Activated CD8-positive, alpha-beta memory T cell treated with anti-CD3 and anti-CD28 coated beads for 1 hour (primary cell): ENCODE measurements at regions not wholly inside any gene's neighbourhood (a gene's known extent, or its start where the extent isn't known, plus 50 kb on each side); places are given as distances from the start of the nearest gene placed in this dataset.

Experiments
- DNase-seq, 2 donors: peaks; one replicate each; pipeline ENCODE4 v3.0.0-alpha.2; 2020; ENCODE audit warnings: low read depth in 1 of 2; ENCODE audit errors: extremely low read depth in 1 of 2

DNA sequence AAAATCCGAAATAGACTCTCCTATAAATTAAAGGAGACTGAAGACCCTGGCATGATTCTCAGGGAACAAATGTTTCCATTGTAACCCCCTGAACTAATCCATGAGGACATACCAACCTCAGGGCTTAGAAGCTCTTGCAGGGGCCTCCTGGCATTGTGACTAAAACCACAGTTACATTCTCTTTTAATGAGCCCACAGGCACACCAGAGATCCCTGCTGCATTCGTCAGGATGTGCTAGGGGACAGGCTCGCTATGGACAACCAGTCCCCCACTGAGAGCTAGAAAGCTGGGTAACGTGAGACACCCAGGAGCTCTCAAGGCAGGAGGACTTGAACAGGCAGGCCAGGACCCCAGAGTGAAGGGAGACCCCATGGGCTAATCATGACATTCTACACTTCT lies 140.6 kb upstream of the TNRC6C start:
- no peak for DNase-seq

DNA sequence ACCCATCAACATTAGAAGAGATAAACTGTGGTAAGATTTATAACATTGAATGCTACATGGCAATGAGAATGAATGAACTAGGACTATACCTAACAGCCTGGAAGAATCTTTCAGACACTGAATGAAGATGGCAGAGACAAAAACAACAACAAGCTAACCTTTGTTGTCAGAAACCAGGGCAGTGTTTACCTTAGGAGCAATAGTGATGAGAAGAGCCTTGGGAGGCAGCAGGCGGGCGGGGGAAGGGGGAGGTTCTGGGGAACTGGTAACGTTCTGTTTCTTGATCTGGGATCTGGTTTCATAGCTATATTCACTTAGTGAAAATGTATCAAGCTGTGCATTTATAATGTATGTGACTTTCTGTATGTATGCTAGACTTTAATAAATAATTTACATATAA lies 139.0 kb upstream of the TNRC6C start:
- DNase-seq = no peak

DNA sequence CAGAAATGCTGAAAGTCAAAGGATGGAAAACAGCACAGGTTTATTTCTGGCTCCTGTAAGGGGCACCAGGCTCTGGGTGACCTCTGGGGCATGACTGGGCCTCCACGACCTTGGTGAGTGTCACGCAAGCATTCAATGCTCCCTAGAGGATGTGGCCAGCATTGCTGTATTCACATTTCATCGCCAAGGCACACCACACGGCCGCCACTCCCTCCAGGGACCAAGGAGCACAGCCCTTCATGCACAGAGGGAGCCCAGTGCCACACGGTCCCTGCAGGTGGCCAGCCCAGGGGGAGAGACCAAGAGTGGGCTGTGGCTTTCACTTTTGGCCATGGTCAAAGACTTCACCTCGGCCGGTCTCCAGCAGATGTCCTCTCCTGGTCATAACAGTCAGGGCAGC lies 137.4 kb upstream of the TNRC6C start:
- DNase-seq = no peak

DNA sequence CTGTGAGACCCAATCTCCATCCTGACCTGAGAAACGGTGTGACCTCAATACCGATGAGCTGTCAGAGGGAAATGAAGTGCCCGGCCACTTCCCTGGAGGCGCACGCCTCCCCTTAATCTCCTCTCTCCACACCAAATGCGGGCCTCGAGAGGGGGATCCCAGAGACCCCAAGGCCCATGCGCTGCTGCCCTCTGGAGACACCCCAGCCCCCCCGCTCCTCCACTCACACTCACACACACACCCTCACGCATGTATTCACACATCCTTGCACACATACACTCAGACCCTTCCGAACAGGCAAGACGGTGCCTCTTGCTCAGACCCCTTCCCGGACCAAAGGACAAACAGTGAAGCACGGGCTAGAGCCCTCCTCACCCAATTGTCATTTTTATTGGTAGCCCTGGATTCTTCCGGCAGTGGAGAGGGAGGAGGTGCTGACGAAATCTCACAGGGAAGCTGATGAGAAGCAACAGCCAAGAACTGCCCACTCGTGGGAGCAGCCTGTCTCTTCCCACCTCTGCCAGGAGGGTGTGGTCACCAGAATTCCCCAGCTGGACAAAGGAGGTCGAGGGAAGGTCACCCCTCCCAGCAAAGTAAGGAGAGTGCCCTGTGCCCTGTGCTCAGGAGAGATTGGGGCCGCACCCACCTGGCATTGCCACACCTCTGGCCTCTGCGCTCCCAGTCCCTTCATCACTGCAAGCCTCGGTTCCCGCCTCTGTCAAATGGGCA lies 136.0 kb upstream of the TNRC6C start:
- DNase-seq = no peak

DNA sequence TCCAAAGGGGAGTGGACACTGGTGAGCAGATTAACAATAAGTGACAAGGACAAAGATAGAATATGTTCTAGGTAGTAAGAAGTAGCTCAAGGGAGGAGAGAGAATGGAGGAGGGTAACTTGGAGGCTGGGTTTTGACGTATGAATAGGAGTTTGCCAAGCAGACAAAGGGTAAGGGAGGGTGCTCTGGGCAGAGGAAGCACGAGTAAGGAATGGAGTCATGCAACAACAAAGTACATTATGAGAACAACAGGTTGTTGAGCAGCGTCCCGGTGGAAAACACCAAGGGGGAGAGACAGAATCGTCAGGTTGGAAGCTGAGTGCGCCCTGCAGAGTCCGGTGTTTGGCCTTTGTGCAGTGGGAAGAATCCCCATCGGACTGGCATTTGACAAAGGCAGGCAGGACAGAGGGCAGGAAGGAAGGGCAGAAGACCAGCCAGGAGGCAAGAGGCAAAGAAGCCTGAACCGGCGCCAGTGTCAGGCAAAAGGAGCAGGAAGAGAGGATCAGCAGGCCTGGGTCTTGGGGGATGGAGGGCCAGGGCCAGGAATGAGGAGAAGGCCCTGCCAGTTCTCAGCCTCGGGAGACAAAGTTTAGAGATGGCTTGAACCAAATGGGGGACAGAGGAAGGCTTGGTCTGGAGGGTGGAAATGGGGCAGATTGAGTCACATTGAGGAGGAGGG lies 134.3 kb upstream of the TNRC6C start:
- no peak for DNase-seq

DNA sequence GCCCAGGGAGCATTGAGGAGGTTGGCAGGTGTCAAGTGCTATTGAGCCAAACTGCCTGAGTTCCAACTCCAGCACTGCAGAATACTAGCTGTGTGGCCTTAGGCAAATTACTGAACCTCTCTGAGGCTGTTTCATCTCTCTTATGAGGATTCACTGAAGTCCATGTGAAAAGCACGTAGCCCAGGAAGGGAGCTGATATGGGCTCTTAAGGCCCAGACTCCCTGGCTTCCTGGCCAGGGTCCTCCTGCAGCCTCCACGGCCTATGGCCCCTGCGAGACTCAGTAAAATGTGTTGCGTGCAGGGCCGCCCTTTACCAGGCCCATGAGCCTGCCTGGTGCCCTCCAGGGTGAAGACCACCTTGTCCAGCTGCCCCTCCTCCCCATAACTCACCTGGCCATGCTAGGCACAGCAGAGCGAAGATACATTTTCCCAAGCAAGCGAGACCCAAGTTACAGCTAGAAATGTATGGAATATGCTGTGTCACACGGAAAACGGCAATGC lies 133.7 kb upstream of the TNRC6C start:
- no peak for DNase-seq

DNA sequence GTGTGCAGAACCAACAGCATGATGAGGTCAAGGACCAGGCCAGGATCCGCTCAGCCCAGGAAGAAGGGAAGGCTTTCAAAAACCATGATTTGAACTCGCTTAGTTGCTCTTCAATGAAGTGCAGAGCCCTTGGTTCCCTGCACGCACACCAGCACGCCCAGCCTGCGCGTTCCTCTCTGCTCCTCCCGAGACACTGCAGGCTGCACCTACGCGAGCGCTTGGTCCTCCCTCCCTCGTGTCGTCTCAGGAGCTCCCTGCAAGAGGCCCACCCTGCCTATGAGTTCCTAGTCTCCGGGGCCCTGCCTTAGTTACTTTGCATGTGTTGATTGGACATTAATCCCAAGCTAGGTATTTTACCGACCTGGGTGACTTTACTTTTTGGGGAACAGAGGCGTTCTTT lies 132.9 kb upstream of the TNRC6C start:
- DNase-seq = no peak

DNA sequence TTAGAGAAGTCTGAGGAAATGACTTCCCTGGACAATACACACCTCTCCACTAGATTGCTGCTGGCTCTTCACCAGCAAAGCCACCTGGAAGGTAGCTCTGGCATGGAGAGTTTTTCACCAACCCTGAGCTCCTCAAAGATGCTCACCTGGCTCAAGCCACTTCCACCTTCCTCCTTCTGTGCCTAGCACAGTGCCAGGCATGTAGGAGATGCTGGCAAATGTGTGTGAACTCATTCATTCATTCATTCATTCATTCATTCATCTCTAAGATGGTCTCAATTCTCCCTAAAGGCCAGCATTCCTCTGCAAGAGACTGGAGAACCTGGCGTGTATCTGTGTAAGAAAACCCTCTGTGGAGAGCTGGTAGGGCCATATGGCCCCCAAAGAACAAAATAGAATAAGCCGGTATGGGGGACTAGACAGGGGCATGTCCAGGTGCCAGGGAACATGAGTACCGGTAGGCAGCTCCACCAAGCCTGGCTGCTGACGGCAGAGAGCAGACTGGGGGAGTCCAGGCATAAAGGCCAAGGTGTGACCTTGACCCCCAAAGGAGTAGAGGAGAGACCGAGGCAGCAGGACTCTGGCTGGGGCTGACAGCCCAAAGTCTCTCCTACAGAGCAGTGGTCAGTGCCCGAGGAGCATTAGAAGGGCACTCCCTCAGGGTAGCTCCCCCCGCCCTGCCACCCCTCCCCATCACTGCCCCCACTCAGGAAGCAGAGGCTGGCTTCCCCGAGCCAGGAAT lies 132.2 kb upstream of the TNRC6C start:
- no peak for DNase-seq

DNA sequence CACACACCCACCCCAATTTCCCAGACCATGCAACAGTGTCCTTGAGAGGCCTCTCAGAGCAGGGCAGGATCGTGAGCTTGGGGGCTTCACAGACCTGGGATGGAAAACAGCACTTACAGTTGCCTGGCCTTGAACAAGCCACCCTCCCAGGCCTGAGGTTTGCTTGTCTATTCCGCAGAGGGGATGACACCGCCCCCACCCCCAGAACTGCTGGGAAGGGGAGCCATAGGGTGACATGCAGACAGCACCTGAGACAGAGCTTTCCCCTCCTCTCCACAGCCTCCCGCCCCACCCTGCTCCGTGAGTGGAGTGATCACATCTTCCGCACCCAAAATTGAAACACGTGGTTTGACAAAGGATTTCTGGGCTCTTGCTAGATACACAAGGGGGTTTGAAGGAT lies 131.5 kb upstream of the TNRC6C start:
- DNase-seq = no peak

DNA sequence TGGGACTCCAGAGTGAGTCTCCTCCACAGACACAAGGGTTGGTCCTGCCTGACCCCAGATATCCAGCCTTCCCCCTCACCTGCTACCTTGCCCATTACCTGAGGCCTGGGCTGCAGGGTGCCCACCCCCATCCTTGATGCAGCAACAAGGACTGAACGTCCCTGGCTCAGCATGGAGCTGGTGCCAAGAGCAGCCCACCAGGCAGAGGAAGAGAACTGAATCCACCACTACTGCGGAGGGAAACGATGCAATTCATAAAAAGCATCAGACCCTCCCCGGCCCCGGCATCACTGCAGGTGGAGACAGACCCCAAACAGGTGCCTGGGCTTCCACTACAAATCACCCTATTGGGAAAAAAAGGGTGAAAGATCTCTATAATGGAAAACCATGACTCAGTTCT lies 131.0 kb upstream of the TNRC6C start:
- no peak for DNase-seq

DNA sequence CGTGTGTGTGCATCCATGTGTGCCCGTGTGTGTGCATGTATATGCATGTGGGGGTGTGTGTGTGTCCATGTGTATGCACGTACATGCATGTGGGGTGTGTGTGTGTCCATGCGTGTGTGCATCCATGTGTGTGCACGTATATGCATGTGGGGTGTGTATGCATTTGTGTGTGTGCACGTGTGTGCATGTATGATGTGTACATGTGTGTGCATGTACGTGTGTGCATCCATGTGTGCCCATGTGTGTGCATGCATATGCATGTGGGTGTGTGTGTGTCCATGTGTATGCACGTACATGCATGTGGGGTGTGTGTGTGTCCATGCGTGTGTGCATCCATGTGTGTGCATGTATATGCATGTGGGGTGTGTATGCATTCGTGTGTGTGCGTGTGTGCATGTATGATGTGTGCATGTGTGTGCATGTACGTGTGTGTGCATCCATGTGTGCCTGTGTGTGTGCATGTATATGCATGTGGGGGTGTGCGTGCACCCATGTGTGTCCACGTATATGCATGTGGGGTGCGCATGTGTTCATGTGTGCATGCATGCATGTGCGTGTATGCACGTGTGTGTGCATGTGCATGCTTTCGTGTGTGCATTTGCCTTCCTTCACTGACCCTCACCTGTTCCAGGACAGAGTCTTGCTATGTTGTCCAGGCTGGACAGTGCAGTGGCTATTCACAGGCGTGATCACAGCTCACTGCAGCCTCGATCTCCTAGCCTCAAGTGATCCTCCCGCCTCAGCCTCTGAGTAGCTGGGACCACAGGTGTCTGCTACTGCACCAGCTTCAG lies 129.6 kb upstream of the TNRC6C start:
- DNase-seq = no peak

DNA sequence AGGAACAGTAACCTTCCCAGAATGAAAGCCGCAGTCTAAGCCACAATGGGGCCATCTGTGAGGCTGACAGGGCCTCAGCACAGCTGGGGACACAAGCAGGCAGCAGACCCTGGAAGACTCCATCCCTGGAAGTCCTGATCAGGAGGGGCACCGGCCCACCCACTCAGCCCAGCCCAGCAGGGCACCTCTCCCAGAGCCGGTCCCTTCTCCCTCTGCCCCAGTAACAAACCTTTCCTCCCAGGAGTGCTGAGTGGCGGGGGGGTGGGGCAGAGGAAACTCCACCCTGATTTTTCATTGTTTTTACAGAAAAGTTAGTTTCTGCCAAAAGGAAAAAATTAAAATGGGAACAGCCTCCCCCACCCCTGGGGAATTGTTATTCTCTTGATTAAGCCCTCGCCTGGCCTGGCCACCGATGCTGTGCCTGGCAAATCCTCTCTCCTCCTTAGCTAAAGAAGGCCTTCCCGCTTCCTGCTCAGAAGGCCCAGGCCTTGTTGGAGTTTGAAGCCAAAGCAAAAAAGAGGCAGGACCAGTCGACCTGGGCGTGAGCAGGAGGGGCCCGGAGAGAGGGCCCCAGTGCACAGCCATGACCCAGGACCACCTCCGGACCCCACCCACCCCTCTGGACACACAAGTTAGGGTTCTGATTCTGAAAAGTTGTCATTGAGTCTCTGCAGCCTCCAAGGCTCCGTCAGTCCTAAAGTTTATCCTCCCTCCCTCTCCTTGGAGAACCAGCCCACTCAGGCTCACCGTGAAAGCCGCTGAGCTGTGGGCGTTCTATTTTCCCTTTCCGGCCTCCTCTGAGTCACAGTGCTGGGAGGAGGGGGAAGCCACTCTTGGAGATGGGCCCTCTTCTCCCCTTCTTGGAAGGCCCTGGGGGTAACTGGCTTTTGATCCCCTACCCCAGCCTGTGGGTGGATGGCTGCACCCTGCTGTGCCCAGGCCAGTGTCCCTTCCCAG lies 128.4 kb upstream of the TNRC6C start:
- DNase-seq = no peak

DNA sequence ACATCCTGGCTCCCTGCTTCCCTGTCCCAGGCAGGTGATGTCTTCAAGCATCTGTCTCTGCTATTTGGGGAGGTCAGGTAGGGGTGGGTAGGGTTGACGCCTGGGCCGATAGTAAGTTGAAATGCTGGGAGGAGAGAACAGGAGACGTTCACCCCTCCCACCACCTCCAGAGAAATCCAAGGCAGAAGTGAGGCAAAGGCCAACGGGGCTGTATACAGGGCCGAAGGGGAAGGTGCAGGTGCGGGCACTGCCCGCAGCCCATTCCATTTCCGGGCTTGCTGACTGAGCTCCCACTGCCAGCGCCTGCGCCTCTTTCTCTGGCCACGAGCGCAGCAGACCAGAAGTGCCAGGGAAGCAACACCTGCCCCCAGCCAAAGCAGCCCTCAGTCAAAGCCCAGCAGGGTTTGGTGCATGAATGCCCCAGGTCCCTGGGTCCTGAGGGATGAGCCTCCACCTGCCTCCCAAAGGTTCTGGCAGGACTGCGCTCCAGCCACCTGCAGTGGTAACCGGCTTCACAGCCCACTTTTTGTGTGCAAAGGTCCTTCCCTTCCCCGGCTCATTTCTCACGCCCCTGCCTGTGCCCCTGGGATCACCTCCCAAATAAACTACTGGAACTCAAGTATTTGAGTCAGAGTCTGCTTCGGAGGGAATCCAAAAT lies 127.6 kb upstream of the TNRC6C start:
- no peak for DNase-seq

DNA sequence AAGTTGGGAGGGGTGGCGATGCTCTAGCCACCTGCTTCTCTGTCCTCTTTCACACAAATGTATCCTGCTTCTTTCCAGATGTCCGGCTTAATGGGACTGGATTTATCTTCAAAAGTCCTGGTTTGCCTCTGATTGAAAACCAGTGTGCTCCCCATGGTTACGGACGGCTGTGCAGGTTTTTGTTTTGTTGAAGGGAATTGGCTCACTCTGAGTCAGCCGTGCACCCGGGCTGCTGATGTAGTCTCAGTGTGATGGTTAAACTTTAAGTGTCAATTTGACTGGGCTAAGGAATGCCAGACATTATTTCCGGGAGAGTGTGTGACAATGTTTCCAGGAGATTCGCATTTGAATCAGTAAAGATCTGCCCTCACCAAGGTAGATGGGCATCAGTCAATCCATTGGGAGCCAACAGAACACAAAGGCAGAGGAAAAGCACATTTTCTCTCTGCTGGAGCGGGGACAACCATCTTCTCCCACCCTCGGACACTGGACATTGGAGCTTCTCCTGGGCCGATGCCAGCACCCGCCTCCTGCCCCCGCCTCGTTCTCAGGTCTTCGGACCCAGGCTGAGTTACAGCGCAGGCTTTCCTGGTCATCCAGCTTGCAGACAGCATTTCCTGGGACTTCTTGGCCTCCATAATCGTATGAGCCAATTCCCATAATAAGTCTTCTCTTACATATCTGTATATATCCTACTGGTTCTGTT lies 126.9 kb upstream of the TNRC6C start:
- no peak for DNase-seq

DNA sequence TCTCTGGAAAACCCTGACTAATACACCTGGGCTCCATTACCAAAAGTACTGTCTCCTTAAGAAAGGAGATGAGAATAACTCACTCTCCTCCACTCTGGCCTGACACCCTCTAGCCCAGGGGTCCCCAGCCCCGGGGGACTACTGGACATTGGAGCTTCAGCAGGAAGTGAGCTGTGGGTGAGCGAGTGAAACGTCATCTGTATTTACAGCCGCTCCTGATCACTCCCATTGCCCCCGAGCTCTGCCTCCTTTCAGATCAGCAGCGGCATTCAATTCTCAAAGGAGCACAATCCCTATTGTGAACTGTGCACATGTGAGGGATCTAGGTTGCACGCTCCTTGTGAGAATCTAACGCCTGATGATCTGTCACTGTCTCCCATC lies 126.3 kb upstream of the TNRC6C start:
- no peak for DNase-seq

DNA sequence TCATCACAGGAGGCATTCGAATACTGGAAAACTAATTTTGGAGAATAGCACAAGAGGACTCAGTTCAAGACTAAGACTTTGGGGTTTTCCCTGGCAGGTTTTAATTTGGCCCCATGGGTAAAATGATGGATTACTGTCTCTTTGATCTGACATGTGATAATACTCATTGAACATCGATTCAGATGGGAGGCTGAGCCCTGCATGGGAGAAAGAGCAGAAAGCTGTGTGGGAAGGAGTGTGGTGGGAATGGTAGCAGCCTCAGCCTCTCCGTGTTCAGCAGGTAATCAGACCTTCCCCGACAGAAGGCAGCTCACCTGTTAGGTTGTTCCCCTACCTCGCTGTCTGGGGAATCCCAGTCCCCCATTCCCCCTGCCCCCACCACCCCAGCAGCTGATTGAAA lies 124.7 kb upstream of the TNRC6C start:
- DNase-seq = no peak

DNA sequence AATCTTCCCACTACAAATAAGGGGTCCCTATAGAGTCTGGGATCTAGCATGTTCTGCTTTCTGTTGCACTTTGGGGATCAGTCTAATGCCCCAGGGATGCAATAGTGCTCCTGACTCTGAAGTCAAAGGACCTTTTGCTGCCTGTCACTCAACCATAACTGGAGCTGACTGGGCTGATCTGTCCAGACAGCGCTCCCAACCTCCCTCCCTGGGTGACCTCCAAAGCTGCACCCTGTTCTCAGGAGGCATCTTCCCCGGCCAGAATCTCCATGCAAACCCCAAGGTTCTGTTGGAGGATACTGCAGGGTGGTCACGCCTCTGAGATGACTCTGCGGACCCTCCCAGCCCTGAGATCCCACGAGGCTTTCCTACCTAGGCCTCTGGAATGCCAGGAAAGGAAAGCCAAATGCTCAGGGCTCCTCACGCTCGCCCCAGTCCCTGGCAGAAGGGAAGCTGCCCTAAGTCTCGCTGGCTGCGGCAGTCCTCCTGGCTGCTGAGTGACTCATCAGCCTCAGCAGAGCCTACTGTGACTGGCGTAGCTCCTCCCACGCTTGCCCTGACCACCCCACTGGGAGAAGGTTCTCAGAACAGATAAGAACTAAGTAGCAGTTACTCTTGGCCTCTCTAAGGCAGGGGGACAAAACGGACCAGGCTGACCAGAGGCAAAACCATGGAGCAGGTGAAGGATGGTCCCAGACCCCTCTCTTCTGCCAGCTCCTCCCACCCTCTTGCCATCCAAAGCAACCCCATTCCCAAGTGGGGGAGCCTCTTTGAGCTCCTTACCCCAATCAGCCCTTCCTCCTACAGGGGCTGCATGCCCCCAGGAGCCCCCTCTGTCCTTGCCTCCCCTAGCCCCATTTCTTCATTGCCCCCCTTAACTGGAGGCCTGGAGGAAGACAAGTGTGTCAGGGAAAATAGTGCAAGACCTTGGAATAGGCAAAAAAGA lies 124.1 kb upstream of the TNRC6C start:
- DNase-seq = peak; percentile 28 to 41

DNA sequence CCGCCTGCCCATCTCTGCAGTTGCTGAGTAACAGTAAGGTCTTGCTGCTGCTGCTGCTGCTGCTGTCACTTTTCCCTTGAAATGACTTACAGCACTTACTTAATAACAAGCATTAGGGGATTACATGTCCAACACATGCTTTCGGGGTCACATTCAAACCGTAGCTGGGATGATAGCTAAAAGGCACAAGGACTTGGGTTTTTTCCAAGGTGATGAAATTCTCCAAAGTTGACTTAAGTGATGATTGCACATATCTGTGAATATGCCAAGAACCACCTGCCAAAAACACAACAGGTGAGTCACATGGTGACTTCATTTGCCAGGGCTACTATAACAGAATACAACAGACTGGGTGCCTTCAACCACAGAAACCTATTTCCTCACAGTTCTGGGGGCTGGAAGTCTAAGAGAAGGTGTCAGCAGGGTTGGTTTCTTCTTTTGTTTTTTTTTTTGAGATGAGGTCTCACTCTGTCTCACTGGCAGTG lies 121.9 kb upstream of the TNRC6C start:
- no peak for DNase-seq
